K562 (cell line): ENCODE measurements at regions not wholly inside any gene's neighbourhood (a gene's known extent, or its start where the extent isn't known, plus 50 kb on each side); places are given as distances from the start of the nearest gene placed in this dataset.

Source experiments
- CHD7 ChIP-seq: fragments of 200-600 bp; sonication (generic); IDR thresholded peaks from one replicate; pipeline ENCODE4 v1.6.1; 2012; ENCODE audit warnings: mild to moderate bottlenecking, low read depth, low read length, inconsistent platforms
- KLF6 ChIP-seq: fragments of 250-450 bp; sonication (Bioruptor Pico); IDR thresholded peaks from 2 replicates; pipeline ENCODE4 v1.4.0; 2020; ENCODE audit warnings: mild to moderate bottlenecking, moderate library complexity, borderline replicate concordance
- MNT ChIP-seq, 2 experiments: fragments of 450-650 bp; conservative IDR thresholded peaks; 2 replicates each; pipeline ENCODE4 v1.6.1; 2017; ENCODE audit warnings: mild to moderate bottlenecking in 2 of 2, moderate library complexity in 2 of 2
- RB1 ChIP-seq: fragments of 450-650 bp; IDR thresholded peaks from 2 replicates; pipeline ENCODE4 v1.6.1; 2017; ENCODE audit warnings: low read depth, mild to moderate bottlenecking
- SMAD1 ChIP-seq: fragments of 150-350 bp; IDR thresholded peaks from 2 replicates; pipeline ENCODE4 v1.6.1; 2014; ENCODE audit warnings: low read length, low read depth; ENCODE audit not compliant: partially characterized antibody
- ZC3H8 ChIP-seq: fragments of 450-650 bp; IDR thresholded peaks from 2 replicates; pipeline ENCODE4 v1.6.1; 2017
- TF ChIP-seq, protein P1 (sequence below): sonication (generic); formaldehyde crosslinking; IDR thresholded peaks from 2 replicates; pipeline ENCODE4 v1.9.0; 2022; ENCODE audit warnings: mild to moderate bottlenecking, missing genetic modification reagents

DNA sequence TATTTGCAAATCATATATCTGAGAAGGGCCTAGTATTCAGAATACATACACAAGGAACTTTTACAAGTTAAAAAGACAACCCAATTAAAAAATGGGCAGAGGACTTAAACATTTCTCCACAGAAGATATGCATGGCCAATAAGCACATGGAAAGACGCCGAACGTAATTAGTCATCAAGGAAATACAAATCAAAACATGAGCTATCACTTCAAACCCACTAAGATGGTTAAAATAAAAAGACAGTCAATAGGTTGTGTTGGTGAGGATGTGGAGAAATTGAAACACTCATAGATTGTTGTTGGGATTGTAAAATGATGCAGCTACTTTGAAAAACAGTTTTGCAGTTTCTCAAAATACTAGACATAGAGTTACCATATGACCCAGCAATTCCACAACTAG lies 61.2 kb upstream of the NEO1 start (continued):
- TF ChIP-seq CHD7 (no peak), SMAD1 (no peak), MNT (conservative IDR thresholded peaks at IDR 0.05) (no peak), RB1 (no peak), KLF6 (CRISPR knock-in tag) (no peak), ZC3H8 (no peak)
- TF ChIP-seq, protein P1, sequence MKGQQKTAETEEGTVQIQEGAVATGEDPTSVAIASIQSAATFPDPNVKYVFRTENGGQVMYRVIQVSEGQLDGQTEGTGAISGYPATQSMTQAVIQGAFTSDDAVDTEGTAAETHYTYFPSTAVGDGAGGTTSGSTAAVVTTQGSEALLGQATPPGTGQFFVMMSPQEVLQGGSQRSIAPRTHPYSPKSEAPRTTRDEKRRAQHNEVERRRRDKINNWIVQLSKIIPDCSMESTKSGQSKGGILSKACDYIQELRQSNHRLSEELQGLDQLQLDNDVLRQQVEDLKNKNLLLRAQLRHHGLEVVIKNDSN, result no peak
